Lower leg skin (tissue), 4 donors: ENCODE measurements at regions not wholly inside any gene's neighbourhood (a gene's known extent, or its start where the extent isn't known, plus 50 kb on each side); places are given as distances from the start of the nearest gene placed in this dataset.

ENCODE experiments used
- DNase-seq, 2 donors: peaks; one replicate each; pipeline ENCODE4 v3.0.0-alpha.2; 2019; ENCODE audit warnings: low spot score in 2 of 2
- H3K4me3 ChIP-seq: fragments of 200-600 bp; sonication (generic); 2 replicates; pipeline ENCODE4 v1.5.1; 2017; ENCODE audit warnings: mild to moderate bottlenecking, low read depth; ENCODE audit not compliant: poor library complexity, severe bottlenecking
- CTCF ChIP-seq, 3 donors: fragments of 450-650 bp; IDR thresholded peaks; one replicate each; pipeline ENCODE4 v1.5.1; 2016; ENCODE audit warnings: antibody characterized with exemption in 3 of 3, mild to moderate bottlenecking in 3 of 3, moderate library complexity in 2 of 3
- POLR2A ChIP-seq, 2 donors: fragments of 450-650 bp; IDR thresholded peaks; one replicate each; pipeline ENCODE4 v1.6.1; 2016 to 2017; ENCODE audit warnings: antibody characterized with exemption in 2 of 2, mild to moderate bottlenecking in 1 of 2, moderate library complexity in 1 of 2
- WGBS, 2 donors: methylation state at CpG; one replicate each; pipeline ENCODE4 v1.1.5; 2018; 5-methylcytosine and 5-hydroxymethylcytosine counted together
- intact Hi-C: fragments of 100-400 bp; cut with DNase I; formaldehyde crosslinking; loops from one replicate; pipeline ENCODE4 v1.15.0; 2023; ENCODE audit warnings: low total_unique reads

DNA sequence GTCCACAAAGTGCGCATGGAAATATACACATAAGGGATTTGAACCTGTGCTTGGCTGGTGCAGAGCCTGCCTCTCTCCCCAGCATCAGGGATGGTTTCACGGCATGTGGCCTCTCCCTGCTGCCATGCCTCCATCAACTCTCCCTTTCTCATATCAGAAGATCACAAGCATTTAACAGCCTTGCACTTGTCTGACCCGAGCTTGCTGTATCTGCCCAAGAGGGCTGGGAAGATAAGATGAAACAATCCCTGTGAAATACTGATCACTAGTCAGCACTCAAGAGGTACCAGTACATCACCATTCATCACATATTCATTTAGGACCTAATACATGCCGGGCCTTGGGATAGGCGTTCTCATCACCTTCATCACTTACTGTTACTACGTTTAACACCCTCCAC, 107.6 kb upstream of the ARHGEF3 start:
- 80 to 91% methylated on average over 6 of the region's 6 CpGs for WGBS, 2 donors
- intact Hi-C loops: no loop called here
- TF ChIP-seq POLR2A (IDR thresholded peaks at IDR 0.05) (no peak), CTCF (IDR thresholded peaks at IDR 0.05) (no peak)
- no peak overlapping the region for H3K4me3 ChIP-seq
- no peak for DNase-seq

DNA sequence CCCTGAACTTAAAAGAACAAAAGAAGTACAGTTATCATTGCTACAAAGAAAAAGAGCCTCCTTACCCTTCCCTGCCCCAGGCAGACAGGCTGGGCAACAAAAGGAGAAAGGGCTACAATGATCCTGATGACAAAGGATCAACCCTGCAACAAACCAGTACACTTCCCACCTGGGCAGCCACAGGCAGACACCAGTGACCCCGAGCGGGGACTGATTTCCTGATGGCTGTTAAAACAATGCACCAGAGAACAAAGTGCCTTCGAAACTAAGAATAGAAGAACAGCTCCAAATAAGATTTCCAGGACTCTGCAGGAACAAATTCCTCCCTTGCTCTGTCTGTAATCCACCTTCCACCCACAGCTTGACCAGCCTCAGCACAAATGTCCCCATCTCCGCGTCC, 106.3 kb upstream of the ARHGEF3 start:
- no peak overlapping the region for H3K4me3 ChIP-seq
- intact Hi-C loops: no loop called here
- 83 to 92% methylated on average over 5 of the region's 5 CpGs for WGBS, 2 donors
- no peak for DNase-seq
- no peak for TF ChIP-seq CTCF (IDR thresholded peaks at IDR 0.05)

- 76 to 86% methylated on average over 6 of the region's 6 CpGs for WGBS, 2 donors
Observed at GRCh38 chr3:56904552-56905215, 102.9 kb upstream of the ARHGEF3 start.

GRCh38 chr3:56903231-56903782, 101.6 kb upstream of the ARHGEF3 start:
- DNase-seq: no peak
- intact Hi-C loops: no loop called here
- TF ChIP-seq CTCF (IDR thresholded peaks at IDR 0.05) (no peak), POLR2A (IDR thresholded peaks at IDR 0.05) (no peak)
- WGBS, 2 donors: 83 to 96% methylated on average over 1 of the region's 1 CpG
- H3K4me3 ChIP-seq: no peak overlapping the region

More at GRCh38 chr3:56904552-56905215, 102.9 kb upstream of the ARHGEF3 start:
- intact Hi-C loops: no loop called here
- TF ChIP-seq POLR2A (IDR thresholded peaks at IDR 0.05) (no peak), CTCF (IDR thresholded peaks at IDR 0.05) (no peak)
- no peak overlapping the region for H3K4me3 ChIP-seq
- DNase-seq: no peak

GRCh38 chr3:56902468-56903160, 100.9 kb upstream of the ARHGEF3 start:
- no peak for DNase-seq
- no peak overlapping the region for H3K4me3 ChIP-seq
- intact Hi-C loops: no loop called here
- TF ChIP-seq POLR2A (IDR thresholded peaks at IDR 0.05): no peak
- no peak for TF ChIP-seq CTCF (IDR thresholded peaks at IDR 0.05)
- WGBS, 2 donors: 94 to 95% methylated on average over 3 of the region's 3 CpGs
